Fibroblast of mammary gland (primary cell): ENCODE measurements at regions not wholly inside any gene's neighbourhood (a gene's known extent, or its start where the extent isn't known, plus 50 kb on each side); places are given as distances from the start of the nearest gene placed in this dataset.

ENCODE experiments used
- DNase-seq: peaks from one replicate; pipeline ENCODE4 v3.0.0-alpha.2; 2010; ENCODE audit warnings: low read depth
- H3K4me3 ChIP-seq: 2 replicates; pipeline ENCODE4 v1.5.1; 2011; ENCODE audit warnings: low read depth, mild to moderate bottlenecking, low read length, moderate library complexity; ENCODE audit not compliant: control insufficient read depth
- TF ChIP-seq, protein P1 (sequence below): conservative IDR thresholded peaks from 2 replicates; pipeline ENCODE4 v1.5.1; 2011; ENCODE audit warnings: low read depth, low read length, inconsistent platforms; ENCODE audit not compliant: control insufficient read depth, insufficient read depth

DNA sequence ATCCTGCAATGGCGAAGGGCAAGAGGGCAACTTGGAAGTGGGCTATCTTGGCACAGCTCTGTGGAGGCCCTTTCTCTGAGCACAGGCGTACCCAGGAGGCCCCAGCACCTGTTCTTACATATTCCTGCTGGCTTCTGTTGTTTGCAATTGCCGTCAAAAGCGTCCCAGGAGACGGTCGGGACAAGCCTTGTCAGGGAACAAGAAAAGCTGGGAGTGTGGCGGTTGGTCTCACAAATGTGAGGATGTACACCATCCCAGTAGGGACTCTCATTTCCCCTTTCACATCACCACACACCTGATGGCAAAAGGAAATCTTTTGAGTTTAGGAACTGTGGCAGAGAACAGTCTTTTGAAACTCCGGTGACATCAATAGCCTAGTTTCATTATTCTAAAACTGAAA lies 94.7 kb upstream of the EFEMP1 start:
- H3K4me3 ChIP-seq = no peak overlapping the region
- DNase-seq = no peak
- TF ChIP-seq, protein P1, sequence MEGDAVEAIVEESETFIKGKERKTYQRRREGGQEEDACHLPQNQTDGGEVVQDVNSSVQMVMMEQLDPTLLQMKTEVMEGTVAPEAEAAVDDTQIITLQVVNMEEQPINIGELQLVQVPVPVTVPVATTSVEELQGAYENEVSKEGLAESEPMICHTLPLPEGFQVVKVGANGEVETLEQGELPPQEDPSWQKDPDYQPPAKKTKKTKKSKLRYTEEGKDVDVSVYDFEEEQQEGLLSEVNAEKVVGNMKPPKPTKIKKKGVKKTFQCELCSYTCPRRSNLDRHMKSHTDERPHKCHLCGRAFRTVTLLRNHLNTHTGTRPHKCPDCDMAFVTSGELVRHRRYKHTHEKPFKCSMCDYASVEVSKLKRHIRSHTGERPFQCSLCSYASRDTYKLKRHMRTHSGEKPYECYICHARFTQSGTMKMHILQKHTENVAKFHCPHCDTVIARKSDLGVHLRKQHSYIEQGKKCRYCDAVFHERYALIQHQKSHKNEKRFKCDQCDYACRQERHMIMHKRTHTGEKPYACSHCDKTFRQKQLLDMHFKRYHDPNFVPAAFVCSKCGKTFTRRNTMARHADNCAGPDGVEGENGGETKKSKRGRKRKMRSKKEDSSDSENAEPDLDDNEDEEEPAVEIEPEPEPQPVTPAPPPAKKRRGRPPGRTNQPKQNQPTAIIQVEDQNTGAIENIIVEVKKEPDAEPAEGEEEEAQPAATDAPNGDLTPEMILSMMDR = no peak

DNA sequence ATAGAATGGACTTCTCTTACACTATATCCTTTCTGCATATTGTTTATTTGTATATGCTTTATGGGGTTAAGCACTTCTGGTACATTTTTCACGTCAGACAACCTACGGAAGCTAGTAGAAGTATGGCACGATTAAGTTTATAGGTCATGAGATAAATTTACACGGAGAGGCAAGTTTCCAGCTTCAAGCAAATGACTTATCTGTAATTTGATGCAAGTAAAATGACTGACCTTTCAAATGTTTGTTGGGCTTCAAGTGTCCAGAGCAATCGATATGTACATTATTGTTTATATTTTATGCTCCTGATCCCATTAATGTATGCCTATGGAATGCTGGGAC lies 97.5 kb upstream of the EFEMP1 start:
- TF ChIP-seq, protein P1 = no peak
- H3K4me3 ChIP-seq = no peak overlapping the region
- DNase-seq = no peak

DNA sequence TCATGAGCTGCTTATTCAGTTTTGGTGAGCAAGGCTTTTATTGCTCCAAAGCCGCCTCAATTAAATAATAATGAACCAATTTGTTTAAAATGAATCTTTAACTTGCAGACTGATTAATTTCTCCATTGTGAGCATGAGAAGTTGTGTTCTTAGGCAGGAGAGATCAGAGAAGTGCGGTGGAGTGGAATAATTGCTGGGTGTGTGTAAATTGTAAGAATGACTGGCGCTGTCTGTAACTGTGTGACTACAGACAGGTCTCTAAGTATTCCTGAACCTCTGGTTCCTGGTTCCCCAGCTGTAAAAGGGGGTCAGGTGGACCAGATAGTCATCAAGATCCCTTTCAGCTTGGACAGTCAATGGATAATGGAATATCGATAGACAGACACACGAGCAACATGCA lies 98.0 kb upstream of the EFEMP1 start:
- TF ChIP-seq, protein P1 = no peak

DNA sequence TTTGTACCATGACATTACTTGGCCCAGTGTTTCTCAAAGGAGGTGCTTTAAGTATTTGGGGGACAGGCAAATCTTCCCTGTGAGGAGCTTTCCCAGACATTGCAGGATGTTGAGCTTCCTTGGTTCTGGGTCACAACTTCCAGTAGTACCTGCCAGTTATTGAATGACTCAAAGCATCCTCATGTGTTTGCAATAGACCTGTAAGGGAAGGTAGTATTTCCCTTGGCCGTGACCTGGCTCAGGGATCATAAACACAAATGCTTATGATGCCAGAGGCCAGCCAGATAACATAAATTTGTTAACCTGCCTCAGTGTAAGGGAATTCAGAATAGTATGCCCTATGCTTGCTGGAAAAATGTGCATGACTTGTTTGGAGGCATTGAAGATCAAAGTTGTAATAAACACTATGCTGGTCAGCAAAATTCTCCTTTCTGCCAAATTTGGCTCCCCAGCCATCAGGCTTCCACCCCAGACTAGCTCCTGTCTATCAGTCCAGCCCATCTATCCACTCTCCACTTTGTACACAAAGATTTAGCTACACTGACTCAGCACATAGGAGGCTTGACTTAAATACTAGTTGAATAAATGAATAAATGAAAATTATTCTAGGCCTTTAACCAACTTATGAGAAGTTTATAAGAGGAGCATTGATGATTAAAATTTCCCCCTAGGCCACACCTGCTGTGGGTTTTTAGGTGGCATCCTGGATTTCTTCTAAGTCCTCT lies 102.0 kb upstream of the EFEMP1 start:
- TF ChIP-seq, protein P1 = no peak
- no peak overlapping the region for H3K4me3 ChIP-seq
- DNase-seq = no peak

More for the DNA sequence above, 98.0 kb upstream of the EFEMP1 start:
- no peak overlapping the region for H3K4me3 ChIP-seq
- DNase-seq = no peak

DNA sequence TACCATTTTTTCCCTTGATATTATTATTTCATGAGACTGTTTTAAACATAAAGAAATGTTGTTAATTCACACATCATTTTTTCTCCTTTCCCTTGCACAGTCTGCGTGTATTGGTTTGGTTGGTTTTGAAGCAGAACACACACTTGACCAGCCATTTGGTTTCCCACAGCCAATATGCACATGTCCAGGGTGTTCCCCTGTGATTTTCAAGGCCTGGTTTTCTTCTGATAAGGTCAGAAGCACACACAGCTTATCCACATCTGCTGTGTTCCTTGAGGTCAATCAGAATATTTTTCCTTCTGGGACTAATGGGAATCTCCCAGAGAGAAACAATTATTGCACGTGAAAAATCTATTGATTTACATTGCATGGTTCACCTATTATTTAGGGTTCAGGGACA lies 103.2 kb upstream of the EFEMP1 start:
- no peak overlapping the region for H3K4me3 ChIP-seq
- no peak for DNase-seq
- TF ChIP-seq, protein P1 = no peak

DNA sequence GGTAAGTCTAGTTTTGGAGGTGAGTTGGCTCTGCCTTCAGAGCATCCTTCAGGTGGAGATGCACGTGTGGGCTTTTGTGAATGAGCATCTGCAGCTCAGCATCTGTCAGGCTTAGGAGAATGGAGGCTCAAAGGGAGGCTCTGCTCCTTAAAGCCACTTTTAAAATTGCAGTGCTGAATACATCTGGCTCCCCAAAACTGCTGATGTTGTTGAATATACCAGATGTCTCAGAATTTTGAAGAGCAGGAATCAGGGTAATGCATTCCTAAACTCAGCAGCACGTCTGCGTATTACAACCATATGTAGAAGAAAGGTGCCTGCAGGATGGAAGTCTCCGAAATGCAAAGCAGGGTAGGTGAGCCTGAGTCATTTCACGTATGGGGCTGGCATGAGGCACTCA lies 106.5 kb upstream of the EFEMP1 start:
- DNase-seq = no peak
- no peak overlapping the region for H3K4me3 ChIP-seq
- TF ChIP-seq, protein P1 = no peak

DNA sequence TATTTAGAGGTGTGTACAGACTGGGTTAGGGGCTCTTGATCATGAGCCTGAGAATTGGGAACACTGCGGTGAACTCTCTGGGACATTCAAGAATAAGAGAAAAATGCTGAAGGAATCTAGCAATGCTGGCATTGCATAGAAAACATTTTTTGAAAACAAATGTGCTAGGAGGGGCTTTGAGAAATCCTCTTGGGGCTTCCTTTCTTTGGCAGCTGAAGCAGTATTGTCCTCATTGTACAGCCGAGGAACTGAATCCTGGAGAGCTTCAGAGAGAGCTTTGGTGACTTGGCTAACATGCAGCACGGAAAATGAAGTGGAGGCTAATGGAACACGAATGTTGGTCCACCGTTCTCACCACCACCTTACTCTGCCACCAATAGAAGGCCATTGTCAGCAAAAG lies 107.3 kb upstream of the EFEMP1 start:
- no peak overlapping the region for H3K4me3 ChIP-seq
- TF ChIP-seq, protein P1 = no peak
- DNase-seq = no peak
